ENCODE measurements at regions not wholly inside any gene's neighbourhood (a gene's known extent, or its start where the extent isn't known, plus 50 kb on each side); places are given as distances from the start of the nearest gene placed in this dataset.

- no peak for TF ChIP-seq CTCF (optimal IDR thresholded peaks at IDR 0.05 in 1 of 3, IDR thresholded peaks at IDR 0.05 in 1 of 3, conservative IDR thresholded peaks at IDR 0.05 in 1 of 3; ENCODE audit: extremely low read depth in 1 of 3, insufficient read depth in 2 of 3, low read length in 3 of 3)
- no peak for TF ChIP-seq EZH2 (IDR thresholded peaks at IDR 0.05; ENCODE audit: low read length)
These were observed 80.7 kb downstream of the ZNF365 start for GRCh38 chr10:62454687-62455397.
